GM12891 (cell line): ENCODE measurements at regions not wholly inside any gene's neighbourhood (a gene's known extent, or its start where the extent isn't known, plus 50 kb on each side); places are given as distances from the start of the nearest gene placed in this dataset.

ENCODE experiments used
- PAX5 ChIP-seq: IDR thresholded peaks from 2 replicates; pipeline ENCODE4 v1.6.1; 2011; ENCODE audit warnings: low read length, moderate library complexity, mild to moderate bottlenecking; ENCODE audit not compliant: insufficient read depth, severe bottlenecking
- POLR2A ChIP-seq: IDR thresholded peaks from 2 replicates; pipeline ENCODE4 v1.6.1; 2011; ENCODE audit warnings: low read depth, low read length, control low read depth
- POLR2AphosphoS5 ChIP-seq: IDR thresholded peaks from 2 replicates; pipeline ENCODE4 v1.6.1; 2011; ENCODE audit warnings: low read depth, low read length, control low read depth
- SPI1 ChIP-seq: IDR thresholded peaks from 2 replicates; pipeline ENCODE4 v1.6.1; 2011; ENCODE audit warnings: low read depth, low read length, control low read depth
- TAF1 ChIP-seq: IDR thresholded peaks from 2 replicates; pipeline ENCODE4 v1.6.1; 2011; ENCODE audit warnings: low read depth, low read length, control low read depth

DNA sequence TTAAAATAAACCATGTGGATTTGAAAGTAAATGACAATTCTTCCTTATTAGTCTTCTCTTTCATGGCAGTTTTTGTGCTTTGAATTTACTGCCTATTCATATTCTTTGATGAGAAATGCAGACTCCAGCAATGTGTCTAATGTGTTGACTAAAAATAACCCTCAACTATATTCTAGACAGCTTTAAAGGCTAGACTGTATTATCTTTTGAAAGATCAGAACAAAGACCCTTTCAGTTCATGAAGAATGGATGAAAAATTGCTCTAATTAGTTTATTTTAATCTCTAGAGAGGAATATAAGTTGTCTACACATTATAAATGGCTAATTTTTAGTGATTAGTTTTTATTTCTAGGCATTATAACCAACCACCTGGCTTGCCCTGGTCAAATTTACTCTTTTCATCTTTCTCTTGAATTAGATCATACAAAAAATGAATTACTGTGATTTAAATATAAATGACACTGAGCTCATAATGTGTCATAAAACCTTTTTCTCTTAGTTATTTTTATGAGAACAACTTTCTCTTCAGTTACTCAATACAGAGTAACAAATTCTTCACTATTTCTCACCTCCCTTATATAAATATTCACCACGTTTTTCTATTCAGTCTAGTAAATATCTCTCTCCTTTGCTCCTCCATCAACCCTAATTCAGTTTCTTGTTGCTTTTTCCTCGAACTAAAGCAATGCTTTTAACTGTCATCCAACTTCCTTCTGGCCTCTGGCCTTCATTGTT is 428.5 kb upstream of the TMPRSS15 start:
- no peak for TF ChIP-seq POLR2AphosphoS5
- TF ChIP-seq POLR2A = no peak
- no peak for TF ChIP-seq PAX5
- no peak for TF ChIP-seq TAF1
- no peak for TF ChIP-seq SPI1
